Endothelial cell of umbilical vein (primary cell): ENCODE measurements at regions not wholly inside any gene's neighbourhood (a gene's known extent, or its start where the extent isn't known, plus 50 kb on each side); places are given as distances from the start of the nearest gene placed in this dataset.

Experiments
- BruUV-seq: library from RNA; stranded (reverse); fragments of 400-500 nt; replicated peaks from 2 replicates; lab custom pipeline; 2021; lab: Mats Ljungman, UMichigan
- CTCF ChIA-PET: fragments of 300-600, 350-600 bp; sonication (Branson Sonifier 250); formaldehyde crosslinking; loops from one replicate; lab custom pipeline; 2021; ENCODE audit warnings: antibody characterized with exemption, inconsistent platforms; lab: Charles Lee
- POLR2A ChIA-PET: fragments of 300-600, 350-600 bp; sonication (Branson Sonifier 250); formaldehyde crosslinking; loops from one replicate; lab custom pipeline; 2021; ENCODE audit warnings: antibody characterized with exemption, inconsistent platforms; lab: Charles Lee
- DNase-seq: peaks from one replicate; pipeline ENCODE4 v3.0.0-alpha.2; 2011; ENCODE audit warnings: low read depth, low spot score
- FAIRE-seq: peaks from 2 replicates; lab custom pipeline; 2011; peaks lifted over from hg19 to GRCh38; lab: Jason Lieb, UNC
- H2AFZ ChIP-seq: 2 replicates; pipeline ENCODE4 v1.6.0; 2012; ENCODE audit warnings: low read depth, low read length, control low read depth, inconsistent platforms
- H3K27ac ChIP-seq: 2 replicates; pipeline ENCODE4 v1.5.1; 2011; ENCODE audit warnings: low read depth, mild to moderate bottlenecking, control low read depth, low read length, moderate library complexity; ENCODE audit not compliant: insufficient read depth
- H3K27me3 ChIP-seq, 2 experiments: 2 replicates each; pipeline versions ENCODE4 v1.6.0 to v1.6.1; 2011; ENCODE audit warnings: low read length in 2 of 2, mixed read lengths in 1 of 2; ENCODE audit not compliant: control insufficient read depth in 2 of 2, insufficient read depth in 2 of 2
- H3K36me3 ChIP-seq, 2 experiments: 2 replicates in 1 of 2; 3 replicates in 1 of 2; pipeline ENCODE4 v1.5.1; 2011; ENCODE audit warnings: low read length in 2 of 2, mild to moderate bottlenecking in 1 of 2, moderate library complexity in 1 of 2; ENCODE audit not compliant: control insufficient read depth in 2 of 2, insufficient read depth in 2 of 2; ENCODE audit errors: extremely low read depth in 1 of 2
- H3K4me1 ChIP-seq: 3 replicates; pipeline ENCODE4 v1.5.1; 2011; ENCODE audit warnings: mild to moderate bottlenecking, low read length; ENCODE audit not compliant: control insufficient read depth, insufficient read depth; ENCODE audit errors: extremely low read depth
- H3K4me2 ChIP-seq: 2 replicates; pipeline ENCODE4 v1.6.1; 2011; ENCODE audit warnings: low read length, control low read depth, mixed read lengths; ENCODE audit not compliant: insufficient read depth
- H3K4me3 ChIP-seq, 3 experiments: fragments of 200-600 bp in 1 of 3; sonication (generic), shearing (Covaris generic) in 1 of 3; replicated peaks in 1 of 3; 2 replicates each; pipeline ENCODE4 v1.5.1; 2011 to 2016; ENCODE audit warnings: control low read depth in 3 of 3, low read length in 3 of 3, mild to moderate bottlenecking in 2 of 3, inconsistent platforms in 1 of 3, low read depth in 1 of 3, moderate library complexity in 1 of 3; ENCODE audit not compliant: insufficient read depth in 1 of 3
- H3K79me2 ChIP-seq: 2 replicates; pipeline ENCODE4 v1.6.0; 2012; ENCODE audit warnings: low read length, inconsistent platforms; ENCODE audit not compliant: control insufficient read depth, insufficient read depth
- H3K9ac ChIP-seq: replicated peaks from 2 replicates; pipeline ENCODE3; 2011; ENCODE audit warnings: low read length, control low read depth; ENCODE audit not compliant: insufficient read depth; ENCODE audit errors: extremely low read depth
- H3K9me1 ChIP-seq: replicated peaks from 3 replicates; pipeline ENCODE4 v1.6.0; 2011; ENCODE audit warnings: mild to moderate bottlenecking, low read length; ENCODE audit not compliant: control insufficient read depth, insufficient read depth; ENCODE audit errors: extremely low read depth
- H3K9me3 ChIP-seq: replicated peaks from 2 replicates; pipeline ENCODE4 v1.5.1; 2012; ENCODE audit warnings: low read length, inconsistent platforms; ENCODE audit not compliant: control insufficient read depth, insufficient read depth
- H4K20me1 ChIP-seq: replicated peaks from 2 replicates; pipeline ENCODE3; 2011; ENCODE audit warnings: mild to moderate bottlenecking, low read length; ENCODE audit not compliant: control insufficient read depth, insufficient read depth; ENCODE audit errors: extremely low read depth
- CTCF ChIP-seq, 2 donors: IDR thresholded peaks; 1 replicate in 1 of 2; 2 replicates in 1 of 2; pipeline ENCODE4 v1.5.1; 2011; ENCODE audit warnings: low read length in 2 of 2, mild to moderate bottlenecking in 2 of 2, moderate library complexity in 2 of 2, control low read depth in 1 of 2, inconsistent platforms in 1 of 2, low read depth in 1 of 2; ENCODE audit not compliant: insufficient read depth in 1 of 2; ENCODE audit errors: extremely low read depth in 1 of 2
- EZH2 ChIP-seq: IDR thresholded peaks from 2 replicates; pipeline ENCODE4 v1.6.1; 2012; ENCODE audit warnings: borderline replicate concordance, low read depth, mild to moderate bottlenecking, moderate library complexity, low read length, inconsistent platforms; ENCODE audit not compliant: severe bottlenecking
- FOS ChIP-seq: IDR thresholded peaks from 2 replicates; pipeline ENCODE4 v1.6.1; 2011; ENCODE audit warnings: mild to moderate bottlenecking, low read length, moderate library complexity, borderline replicate concordance; ENCODE audit not compliant: insufficient read depth
- GATA2 ChIP-seq: IDR thresholded peaks from 2 replicates; pipeline ENCODE4 v1.7.0; 2011; ENCODE audit warnings: low read depth, mild to moderate bottlenecking, moderate library complexity, mixed read lengths, low read length; ENCODE audit not compliant: insufficient read length, insufficient read depth
- JUN ChIP-seq: IDR thresholded peaks from 2 replicates; pipeline ENCODE4 v1.6.1; 2011; ENCODE audit warnings: borderline replicate concordance, low read depth; ENCODE audit not compliant: insufficient read length, insufficient read depth
- MYC ChIP-seq: IDR thresholded peaks from one replicate; pipeline ENCODE4 v1.6.1; 2011; ENCODE audit warnings: mild to moderate bottlenecking, low read depth, low read length
- POLR2A ChIP-seq: IDR thresholded peaks from 2 replicates; pipeline ENCODE4 v1.6.1; 2012; ENCODE audit warnings: low read depth, mild to moderate bottlenecking, control low read depth, low read length
- POLR2AphosphoS5 ChIP-seq: IDR thresholded peaks from 2 replicates; pipeline ENCODE4 v1.6.1; 2012; ENCODE audit warnings: low read depth, mild to moderate bottlenecking, control low read depth, low read length, moderate library complexity; ENCODE audit not compliant: insufficient read depth
- dilution Hi-C: fragments of 300-500 bp; cut with MboI; formaldehyde crosslinking; loops from one replicate; pipeline ENCODE4 v1.15.0; 2019; ENCODE audit warnings: low sequenced_read_pairs; ENCODE audit not compliant: extremely low pct_ligation_motif_present
- intact Hi-C: fragments of 100-400 bp; cut with micrococcal nuclease; formaldehyde crosslinking; loops from one replicate; pipeline ENCODE4 v1.10.0; 2022
- TF ChIP-seq, protein P1 (sequence below): IDR thresholded peaks from 2 replicates; pipeline ENCODE4 v1.6.1; 2011; ENCODE audit not compliant: insufficient read depth, insufficient read length

DNA sequence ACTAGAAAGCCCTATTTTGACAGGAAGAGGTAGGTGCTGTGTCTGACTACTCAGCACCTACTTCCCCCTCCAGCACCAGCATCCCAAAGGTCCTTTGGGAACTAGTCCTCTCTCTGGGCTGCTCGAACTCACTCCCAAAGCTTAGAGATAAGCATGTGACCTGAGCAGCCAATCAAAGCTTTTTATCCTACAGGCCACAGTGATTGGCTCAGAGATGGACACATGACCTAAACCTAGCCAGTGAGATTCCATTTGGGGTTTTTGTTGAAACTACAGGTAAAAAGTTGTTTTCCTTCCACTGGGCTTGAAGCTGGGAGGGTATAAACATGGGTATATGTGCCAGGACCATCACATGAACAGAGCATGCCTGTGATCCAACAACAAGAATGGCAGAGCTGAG is 186.5 kb upstream of the PPP2R3A start:
- no peaks in the 10 kb centered on the region for H4K20me1 ChIP-seq
- CTCF ChIA-PET: no interaction called here
- intact Hi-C loops (no loop called here), dilution Hi-C loops (no loop called here)
- no peak overlapping the region for H3K4me2 ChIP-seq
- no peak for DNase-seq
- no peaks in the 10 kb centered on the region for H3K9me1 ChIP-seq
- H2AFZ ChIP-seq: no peak overlapping the region
- POLR2A ChIA-PET: no interaction called here
- H3K27ac ChIP-seq: no peak overlapping the region
- no peak for TF ChIP-seq GATA2
- TF ChIP-seq MYC: no peak
- no peak for TF ChIP-seq FOS
- no peak for TF ChIP-seq POLR2AphosphoS5
- TF ChIP-seq CTCF (IDR thresholded peaks at IDR 0.05; ENCODE audit: extremely low read depth in 1 of 2, insufficient read depth in 1 of 2, low read depth in 1 of 2, low read length in 2 of 2): no peak
- TF ChIP-seq JUN: no peak
- no peak for TF ChIP-seq EZH2
- no peak for TF ChIP-seq POLR2A
- TF ChIP-seq, protein P1, sequence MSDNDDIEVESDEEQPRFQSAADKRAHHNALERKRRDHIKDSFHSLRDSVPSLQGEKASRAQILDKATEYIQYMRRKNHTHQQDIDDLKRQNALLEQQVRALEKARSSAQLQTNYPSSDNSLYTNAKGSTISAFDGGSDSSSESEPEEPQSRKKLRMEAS: no peak
- no TSS peak for BruUV-seq
- no peak overlapping the region for H3K4me3 ChIP-seq
- H3K4me1 ChIP-seq: no peaks in the 10 kb centered on the region
- FAIRE-seq: no peak
- H3K9me3 ChIP-seq: peaks cover 3% of the 10 kb centered on the region
- no peaks in the 10 kb centered on the region for H3K36me3 ChIP-seq
- no peaks in the 10 kb centered on the region for H3K79me2 ChIP-seq
- no peak overlapping the region for H3K9ac ChIP-seq
- no peaks in the 10 kb centered on the region for H3K27me3 ChIP-seq
